NCI-H82 (cell line): ENCODE measurements at regions not wholly inside any gene's neighbourhood (a gene's known extent, or its start where the extent isn't known, plus 50 kb on each side); places are given as distances from the start of the nearest gene placed in this dataset.
"Not testable (repeated sequence)": the region's sequence is repeated elsewhere in the genome, so short reads cannot be mapped to it uniquely, and the experiment has no call there.

ENCODE experiments used
- DNase-seq: peaks from one replicate; lab custom pipeline; 2025; lab: John Stamatoyannopoulos, UW

GRCh38 chr10:22079921-22080320, 76.4 kb upstream of the DNAJC1 start:
- not testable (repeated sequence) for DNase-seq

- no peak for DNase-seq
Measured at GRCh38 chr10:22071332-22071731, 67.8 kb upstream of the DNAJC1 start.

GRCh38 chr10:22067091-22067490, 63.6 kb upstream of the DNAJC1 start:
- DNase-seq = no peak

- DNase-seq = not testable (repeated sequence)
Measured at GRCh38 chr10:22060984-22061383, 57.5 kb upstream of the DNAJC1 start.

- no peak for DNase-seq
Measured at GRCh38 chr10:22058201-22058600, 54.7 kb upstream of the DNAJC1 start.

- DNase-seq = no peak
Measured at GRCh38 chr10:22054961-22055360, 51.4 kb upstream of the DNAJC1 start.
